MM.1S (cell line): ENCODE measurements at regions not wholly inside any gene's neighbourhood (a gene's known extent, or its start where the extent isn't known, plus 50 kb on each side); places are given as distances from the start of the nearest gene placed in this dataset.

Source experiments
- DNase-seq: peaks from one replicate; pipeline ENCODE4 v3.0.0-alpha.2; 2015
- H2AFZ ChIP-seq: fragments of 300-600 bp; sonication (generic); 2 replicates; pipeline ENCODE4 v1.6.0; 2016; ENCODE audit warnings: antibody characterized with exemption, low read length
- H3F3A ChIP-seq: fragments of 300-600 bp; sonication (generic); 2 replicates; pipeline ENCODE4 v1.6.1; 2016; ENCODE audit warnings: mild to moderate bottlenecking, antibody characterized with exemption, low read length, moderate library complexity, mixed read lengths; ENCODE audit not compliant: insufficient read depth
- H3K27ac ChIP-seq: fragments of 300-600 bp; sonication (generic); 2 replicates; pipeline ENCODE4 v1.5.1; 2016; ENCODE audit warnings: mild to moderate bottlenecking, low read length
- H3K27me3 ChIP-seq: fragments of 300-600 bp; sonication (generic); replicated peaks from 2 replicates; pipeline ENCODE4 v1.6.0; 2016; ENCODE audit warnings: low read length; ENCODE audit not compliant: insufficient read depth
- H3K36me3 ChIP-seq: fragments of 300-600 bp; sonication (generic); replicated peaks from 2 replicates; pipeline ENCODE4 v1.6.1; 2016; ENCODE audit warnings: mild to moderate bottlenecking, low read length, mixed read lengths; ENCODE audit not compliant: insufficient read depth
- H3K4me1 ChIP-seq: fragments of 300-600 bp; sonication (generic); 2 replicates; pipeline ENCODE4 v1.6.1; 2016; ENCODE audit warnings: low read length, mixed read lengths
- H3K4me2 ChIP-seq: fragments of 300-600 bp; sonication (generic); 2 replicates; pipeline ENCODE4 v1.6.0; 2016; ENCODE audit warnings: low read depth, low read length
- H3K4me3 ChIP-seq: fragments of 300-600 bp; sonication (generic); 2 replicates; pipeline ENCODE4 v1.5.1; 2016; ENCODE audit warnings: low read length, mixed read lengths
- H3K79me2 ChIP-seq: fragments of 300-600 bp; sonication (generic); 2 replicates; pipeline ENCODE4 v1.6.1; 2016; ENCODE audit warnings: mixed run types, low read length, mixed read lengths
- H3K9ac ChIP-seq: fragments of 300-600 bp; sonication (generic); 2 replicates; pipeline ENCODE4 v1.6.1; 2016; ENCODE audit warnings: low read length, mixed read lengths
- H3K9me2 ChIP-seq: fragments of 300-600 bp; sonication (generic); replicated peaks from 2 replicates; pipeline ENCODE4 v1.6.1; 2016; ENCODE audit warnings: mild to moderate bottlenecking, low read length, mixed read lengths; ENCODE audit not compliant: insufficient read depth
- H3K9me3 ChIP-seq: fragments of 300-600 bp; sonication (generic); replicated peaks from 2 replicates; pipeline ENCODE4 v1.6.1; 2016; ENCODE audit warnings: mild to moderate bottlenecking, low read length, mixed read lengths; ENCODE audit not compliant: insufficient read depth
- H4K20me1 ChIP-seq: fragments of 300-600 bp; sonication (generic); 2 replicates; pipeline ENCODE4 v1.6.1; 2016; ENCODE audit warnings: mild to moderate bottlenecking, low read length, moderate library complexity, mixed read lengths; ENCODE audit not compliant: insufficient read depth
- EZH2 ChIP-seq: fragments of 300-600 bp; sonication (generic); optimal IDR thresholded peaks from 2 replicates; pipeline ENCODE3; 2017; ENCODE audit warnings: low read depth, mild to moderate bottlenecking, antibody characterized with exemption, low read length, mixed read lengths
- EZH2phosphoT487 ChIP-seq: fragments of 300-600 bp; sonication (generic); IDR thresholded peaks from 2 replicates; pipeline ENCODE4 v1.6.1; 2018; ENCODE audit warnings: antibody characterized with exemption, low read length
- TF ChIP-seq, protein P1 (sequence below): fragments of 300-600 bp; sonication (generic); IDR thresholded peaks from 2 replicates; pipeline ENCODE4 v1.5.1; 2016; ENCODE audit warnings: antibody characterized with exemption, low read length, mixed read lengths

DNA sequence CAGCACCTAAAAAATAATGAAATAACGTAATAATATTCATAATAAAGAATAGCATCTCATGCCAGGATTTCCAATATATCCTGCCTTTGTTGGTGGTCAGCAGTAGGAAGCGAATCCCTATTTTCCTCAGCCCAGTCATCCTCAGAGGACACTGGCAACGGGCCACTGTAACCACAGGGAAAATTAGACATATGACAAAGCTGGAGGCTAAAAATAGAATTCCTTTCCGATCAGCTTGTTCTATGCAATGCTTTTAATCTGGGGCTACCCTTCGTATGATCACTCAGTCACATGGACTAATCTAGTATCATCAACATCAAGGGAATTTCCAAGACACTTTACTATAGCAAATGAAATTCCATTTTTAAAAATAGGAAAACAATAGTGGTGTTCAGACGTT lies 246.9 kb upstream of the KCNJ16 start:
- no peak overlapping the region for H3K9ac ChIP-seq
- H3K27ac ChIP-seq, result no peak overlapping the region
- no peaks in the 10 kb centered on the region for H3K9me3 ChIP-seq
- no peaks in the 10 kb centered on the region for H3F3A ChIP-seq
- H3K4me1 ChIP-seq, result no peaks in the 10 kb centered on the region
- no peaks in the 10 kb centered on the region for H4K20me1 ChIP-seq
- H3K4me2 ChIP-seq, result no peak overlapping the region
- DNase-seq, result no peak
- no peaks in the 10 kb centered on the region for H3K36me3 ChIP-seq
- no peaks in the 10 kb centered on the region for H3K9me2 ChIP-seq
- no peak overlapping the region for H2AFZ ChIP-seq
- TF ChIP-seq EZH2phosphoT487 (no peak), EZH2 (no peak)
- TF ChIP-seq, protein P1, sequence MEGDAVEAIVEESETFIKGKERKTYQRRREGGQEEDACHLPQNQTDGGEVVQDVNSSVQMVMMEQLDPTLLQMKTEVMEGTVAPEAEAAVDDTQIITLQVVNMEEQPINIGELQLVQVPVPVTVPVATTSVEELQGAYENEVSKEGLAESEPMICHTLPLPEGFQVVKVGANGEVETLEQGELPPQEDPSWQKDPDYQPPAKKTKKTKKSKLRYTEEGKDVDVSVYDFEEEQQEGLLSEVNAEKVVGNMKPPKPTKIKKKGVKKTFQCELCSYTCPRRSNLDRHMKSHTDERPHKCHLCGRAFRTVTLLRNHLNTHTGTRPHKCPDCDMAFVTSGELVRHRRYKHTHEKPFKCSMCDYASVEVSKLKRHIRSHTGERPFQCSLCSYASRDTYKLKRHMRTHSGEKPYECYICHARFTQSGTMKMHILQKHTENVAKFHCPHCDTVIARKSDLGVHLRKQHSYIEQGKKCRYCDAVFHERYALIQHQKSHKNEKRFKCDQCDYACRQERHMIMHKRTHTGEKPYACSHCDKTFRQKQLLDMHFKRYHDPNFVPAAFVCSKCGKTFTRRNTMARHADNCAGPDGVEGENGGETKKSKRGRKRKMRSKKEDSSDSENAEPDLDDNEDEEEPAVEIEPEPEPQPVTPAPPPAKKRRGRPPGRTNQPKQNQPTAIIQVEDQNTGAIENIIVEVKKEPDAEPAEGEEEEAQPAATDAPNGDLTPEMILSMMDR, result no peak
- no peaks in the 10 kb centered on the region for H3K27me3 ChIP-seq
- no peak overlapping the region for H3K4me3 ChIP-seq
- no peaks in the 10 kb centered on the region for H3K79me2 ChIP-seq

DNA sequence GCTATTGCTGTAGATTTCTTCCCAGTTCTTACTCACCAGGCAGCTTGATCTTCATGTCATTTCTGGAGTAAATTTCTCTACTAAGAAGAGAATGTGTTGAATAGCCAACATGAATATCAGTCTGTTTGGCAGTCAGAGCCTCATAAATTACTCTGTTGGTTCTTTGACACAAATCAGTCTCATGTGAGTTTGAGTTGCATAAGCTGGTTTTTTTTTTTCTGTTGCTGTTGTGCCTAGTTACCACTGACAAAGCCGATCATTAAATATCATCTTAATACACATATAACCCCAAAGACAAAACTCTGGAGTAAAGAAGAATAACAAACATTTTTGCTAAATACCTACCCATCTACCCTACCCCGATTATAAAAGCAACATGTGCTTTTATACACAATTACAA lies 240.5 kb upstream of the KCNJ16 start:
- H3F3A ChIP-seq, result no peaks in the 10 kb centered on the region

GRCh38 chr17:69851736-69852135 lies 223.3 kb upstream of the KCNJ16 start:
- DNase-seq, result no peak
- no peaks in the 10 kb centered on the region for H3K36me3 ChIP-seq
- H3K9ac ChIP-seq, result no peak overlapping the region
- no peak overlapping the region for H2AFZ ChIP-seq
- H3K4me1 ChIP-seq, result no peaks in the 10 kb centered on the region
- no peak for TF ChIP-seq EZH2
- TF ChIP-seq, protein P1, result no peak
- H3K4me2 ChIP-seq, result no peak overlapping the region
- no peak overlapping the region for H3K4me3 ChIP-seq
- no peaks in the 10 kb centered on the region for H3K79me2 ChIP-seq
- no peak overlapping the region for H3K27ac ChIP-seq
- H4K20me1 ChIP-seq, result no peaks in the 10 kb centered on the region
- H3K27me3 ChIP-seq, result no peaks in the 10 kb centered on the region
- H3F3A ChIP-seq, result no peaks in the 10 kb centered on the region
- no peaks in the 10 kb centered on the region for H3K9me3 ChIP-seq
- no peaks in the 10 kb centered on the region for H3K9me2 ChIP-seq

More for the DNA sequence above, 240.5 kb upstream of the KCNJ16 start:
- DNase-seq, result no peak
- Histone ChIP-seq H4K20me1 (no peaks in the 10 kb centered on the region), H3K4me2 (no peak overlapping the region), H3K4me1 (no peaks in the 10 kb centered on the region), H2AFZ (no peak overlapping the region), H3K9ac (no peak overlapping the region), H3K9me2 (no peaks in the 10 kb centered on the region), H3K9me3 (no peaks in the 10 kb centered on the region), H3K36me3 (no peaks in the 10 kb centered on the region), H3K79me2 (no peaks in the 10 kb centered on the region), H3K4me3 (no peak overlapping the region), H3K27me3 (no peaks in the 10 kb centered on the region), H3K27ac (no peak overlapping the region)
- TF ChIP-seq EZH2, result no peak
- TF ChIP-seq EZH2phosphoT487, result no peak
- TF ChIP-seq, protein P1, result no peak
